Ureter (tissue), 1 donor: ENCODE measurements at regions not wholly inside any gene's neighbourhood (a gene's known extent, or its start where the extent isn't known, plus 50 kb on each side); places are given as distances from the start of the nearest gene placed in this dataset.

ENCODE experiments used
- DNase-seq: peaks from one replicate; pipeline ENCODE4 v3.0.0-alpha.2; 2020; ENCODE audit warnings: low spot score
- donor health status: DM: yes; HTN: yes; CAD: no.

DNA sequence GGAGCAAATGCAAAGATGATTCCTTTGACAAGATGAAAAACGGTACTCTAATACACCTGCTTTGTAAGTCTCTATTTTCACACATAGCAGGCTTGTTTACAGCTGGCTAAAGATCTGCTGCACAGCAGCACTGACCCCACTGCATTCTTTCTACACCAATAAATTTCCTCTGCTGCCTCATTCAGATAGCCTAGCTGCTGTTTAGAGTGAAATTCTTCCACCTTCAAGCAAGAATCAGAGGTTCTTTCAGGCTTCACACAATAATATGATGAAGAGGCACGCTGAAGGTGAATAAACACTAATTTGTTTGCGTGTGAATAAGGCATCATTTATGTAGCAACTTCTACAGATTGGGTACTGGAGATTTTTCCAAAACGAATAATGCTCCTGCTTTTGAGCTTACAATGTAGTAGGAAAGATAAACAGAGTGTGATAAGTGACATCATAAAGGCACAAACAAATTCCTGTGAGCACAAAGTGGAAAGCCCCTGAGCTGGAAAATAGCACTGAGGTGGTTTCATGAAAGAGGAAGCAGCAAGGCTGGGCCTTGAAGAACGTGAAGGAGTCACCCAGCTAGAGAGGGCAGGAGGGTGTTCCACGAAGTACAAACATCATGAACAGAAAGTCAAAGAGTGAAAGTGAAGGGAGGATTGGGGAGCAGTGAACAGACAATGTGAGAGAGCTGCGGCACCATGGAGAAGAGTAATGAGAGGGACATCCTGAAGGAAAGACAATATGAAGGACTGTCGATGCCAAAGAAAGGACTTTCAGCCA lies 543.4 kb downstream of the CD83 start:
- no peak for DNase-seq

- no peak for DNase-seq
Observed at GRCh38 chr6:14661691-14662090, 544.1 kb downstream of the CD83 start.

- DNase-seq, result no peak
Observed at GRCh38 chr6:14664112-14664601, 546.6 kb downstream of the CD83 start.

- DNase-seq, result no peak
Observed at GRCh38 chr6:14664621-14665315, 547.2 kb downstream of the CD83 start.

GRCh38 chr6:14665827-14666724 lies 548.5 kb downstream of the CD83 start:
- no peak for DNase-seq

DNA sequence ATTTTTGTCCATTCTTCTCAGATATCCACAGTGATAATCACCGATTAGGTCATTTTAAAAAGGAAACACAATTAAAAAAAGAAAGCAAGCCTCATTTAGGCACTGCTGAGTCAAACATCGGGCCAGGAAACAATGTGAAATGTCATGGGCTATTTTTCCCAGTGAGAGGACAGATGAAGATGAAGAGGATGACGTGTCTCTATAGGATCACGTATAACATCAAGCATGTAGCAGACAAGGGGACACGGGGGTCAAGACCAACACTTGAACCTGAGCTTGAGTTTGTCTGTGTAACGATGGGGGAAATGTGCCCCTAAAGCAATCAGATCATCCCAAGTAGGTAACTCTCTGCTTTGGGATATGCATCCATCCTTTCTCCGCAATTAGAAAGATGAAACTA lies 553.2 kb downstream of the CD83 start:
- no peak for DNase-seq

DNA sequence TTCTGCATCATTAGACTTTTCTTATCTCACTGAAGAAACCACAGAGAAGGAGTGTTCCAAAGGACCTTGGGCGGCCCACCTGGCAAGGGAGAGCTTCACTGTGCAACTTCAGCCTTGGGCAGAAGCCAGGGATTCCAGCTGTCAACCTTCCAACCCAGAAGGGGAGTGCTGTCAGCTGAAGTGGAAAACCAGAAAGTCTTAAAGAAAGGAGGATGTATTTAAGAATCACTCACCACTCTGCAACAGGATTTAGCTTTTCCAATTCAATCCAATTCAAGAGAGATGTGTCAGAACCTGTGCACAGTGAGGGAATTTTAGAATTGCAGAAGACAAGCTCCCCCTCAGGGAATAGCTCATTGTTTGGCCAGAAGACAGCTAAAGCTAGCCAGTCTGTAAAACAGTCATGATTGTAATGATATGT lies 553.7 kb downstream of the CD83 start:
- DNase-seq, result no peak

- no peak for DNase-seq
Observed at GRCh38 chr6:14671937-14672336, 554.4 kb downstream of the CD83 start.

GRCh38 chr6:14673201-14673600 lies 555.6 kb downstream of the CD83 start:
- DNase-seq, result no peak

DNA sequence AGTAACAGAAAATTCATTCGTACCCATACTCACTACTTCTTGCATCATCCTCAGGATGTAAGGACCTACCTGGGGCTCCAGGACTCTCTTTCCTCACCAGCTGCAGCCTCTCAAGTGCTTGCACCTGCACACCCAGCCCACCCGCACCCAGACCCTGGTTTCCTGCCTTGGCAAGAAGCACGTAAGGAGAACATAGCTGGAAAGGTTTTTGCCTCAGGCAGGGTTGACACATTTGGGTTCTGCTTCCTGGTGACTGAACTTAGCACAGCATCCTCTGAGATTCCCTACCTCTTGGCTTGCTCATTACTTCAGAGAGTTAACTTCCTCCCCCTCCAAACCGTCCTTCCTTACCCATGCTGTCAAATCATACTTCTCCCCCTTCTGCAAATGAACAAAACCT lies 556.9 kb downstream of the CD83 start:
- no peak for DNase-seq

DNA sequence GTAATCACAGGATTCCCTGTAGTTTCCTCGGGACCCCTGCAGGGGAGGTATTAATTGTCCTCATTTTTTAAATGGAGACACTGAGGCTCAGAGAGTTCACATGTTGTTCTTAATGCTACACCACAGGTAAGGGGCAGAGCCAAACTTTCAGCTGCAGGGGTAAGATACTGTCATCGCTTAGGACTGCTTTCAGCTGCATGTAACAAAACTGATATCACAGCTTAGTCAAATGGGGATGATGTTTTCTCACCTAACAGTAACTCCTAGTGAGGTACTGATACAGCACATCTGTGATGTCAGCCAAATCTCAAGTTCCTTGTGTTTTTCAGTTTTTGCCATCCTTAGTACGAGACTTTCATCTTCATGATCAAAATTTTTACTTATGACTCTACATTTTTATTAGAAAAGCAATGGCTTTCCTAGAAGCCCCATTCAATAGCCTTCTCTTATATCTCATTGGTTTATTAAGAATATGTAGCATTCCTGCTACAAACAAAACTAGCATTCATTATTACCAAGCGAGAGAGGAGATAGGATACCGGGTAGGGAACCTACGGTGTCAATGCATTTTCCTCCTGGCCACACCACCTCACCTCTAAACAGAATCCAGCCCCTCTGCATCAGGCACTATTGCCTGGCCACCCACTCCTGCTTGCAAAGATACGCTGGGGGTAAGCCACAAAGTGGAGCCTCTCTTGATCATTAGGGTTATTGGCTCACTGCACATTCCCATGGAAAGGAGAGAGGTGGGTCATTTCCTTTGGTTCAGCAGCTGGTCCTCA lies 557.5 kb downstream of the CD83 start:
- no peak for DNase-seq

DNA sequence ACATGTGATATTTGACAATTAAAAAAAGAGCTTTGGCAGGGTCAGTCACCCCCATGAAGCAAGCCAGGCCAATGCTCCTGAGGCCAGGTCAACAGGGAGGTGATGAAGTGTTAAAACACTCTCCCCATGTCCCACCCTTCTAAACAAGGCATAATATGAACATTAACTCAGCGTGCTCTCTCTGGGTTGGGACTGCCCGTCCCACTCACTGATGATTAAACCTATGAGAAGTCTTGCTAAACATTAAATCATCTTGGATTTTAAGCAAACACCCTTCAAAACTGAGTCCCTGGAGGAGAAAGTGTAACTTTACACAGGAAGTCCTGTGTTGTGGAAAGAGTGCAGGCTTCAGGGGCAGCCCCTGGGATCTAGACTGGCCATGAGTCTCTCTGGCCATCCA lies 558.5 kb downstream of the CD83 start:
- no peak for DNase-seq

DNA sequence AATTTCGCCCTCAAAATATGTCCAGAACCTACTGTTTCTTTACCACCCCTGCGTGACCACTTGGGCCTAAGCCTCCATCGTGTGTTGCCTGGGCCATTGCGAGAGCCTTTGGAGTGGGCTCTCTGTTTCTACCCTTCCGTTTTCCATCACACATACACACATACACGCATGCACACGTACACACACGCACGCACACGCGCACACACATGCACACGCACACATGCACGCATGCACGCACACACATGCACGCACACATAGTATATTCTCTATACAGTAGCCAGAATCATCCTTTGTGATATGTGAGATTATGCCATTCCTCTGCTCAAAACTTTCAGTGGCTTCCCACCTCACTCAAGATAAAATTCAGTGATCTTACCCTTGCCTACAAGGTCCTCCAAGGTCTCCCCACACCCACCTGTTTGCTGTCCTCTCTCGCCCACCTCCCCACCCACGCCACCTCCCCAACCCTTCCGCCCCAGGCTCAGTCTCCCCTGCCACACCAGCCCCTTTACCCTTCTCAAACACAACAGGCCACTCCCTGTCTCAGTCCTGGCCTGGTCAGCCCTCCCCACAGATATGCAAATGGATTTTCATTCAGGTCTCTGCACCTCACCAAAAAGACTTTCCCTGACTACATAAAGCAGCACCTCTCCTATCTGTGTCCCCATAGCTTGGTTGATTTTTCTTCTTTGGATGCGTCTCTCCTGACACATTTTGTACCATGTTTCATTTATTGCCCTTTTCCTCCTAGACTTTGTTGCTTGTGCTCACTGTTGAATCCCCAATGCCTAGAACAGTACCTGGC lies 559.6 kb downstream of the CD83 start:
- DNase-seq, result no peak

GRCh38 chr6:14681699-14682487 lies 564.0 kb upstream of the JARID2 start:
- DNase-seq, result no peak

DNA sequence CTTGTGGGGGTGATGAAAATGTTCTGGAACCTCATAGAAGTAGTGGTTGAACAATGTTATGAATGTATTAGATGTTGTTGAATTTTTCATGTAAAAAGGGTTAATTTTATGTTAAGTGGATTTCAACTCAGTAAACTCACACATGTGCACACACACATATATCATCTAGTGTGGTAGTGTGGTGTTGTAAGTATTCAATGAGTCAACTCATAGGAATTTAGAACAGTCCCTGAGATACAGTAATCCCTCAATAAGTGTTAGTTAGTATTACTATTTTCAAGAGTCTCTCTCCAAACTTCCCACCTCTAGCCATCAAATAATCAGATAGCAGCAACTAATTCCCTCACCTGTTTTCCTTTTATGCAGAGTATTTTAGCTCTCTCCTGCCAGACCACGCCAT lies 563.1 kb upstream of the JARID2 start:
- no peak for DNase-seq

GRCh38 chr6:14689639-14690038 lies 556.2 kb upstream of the JARID2 start:
- DNase-seq, result no peak

DNA sequence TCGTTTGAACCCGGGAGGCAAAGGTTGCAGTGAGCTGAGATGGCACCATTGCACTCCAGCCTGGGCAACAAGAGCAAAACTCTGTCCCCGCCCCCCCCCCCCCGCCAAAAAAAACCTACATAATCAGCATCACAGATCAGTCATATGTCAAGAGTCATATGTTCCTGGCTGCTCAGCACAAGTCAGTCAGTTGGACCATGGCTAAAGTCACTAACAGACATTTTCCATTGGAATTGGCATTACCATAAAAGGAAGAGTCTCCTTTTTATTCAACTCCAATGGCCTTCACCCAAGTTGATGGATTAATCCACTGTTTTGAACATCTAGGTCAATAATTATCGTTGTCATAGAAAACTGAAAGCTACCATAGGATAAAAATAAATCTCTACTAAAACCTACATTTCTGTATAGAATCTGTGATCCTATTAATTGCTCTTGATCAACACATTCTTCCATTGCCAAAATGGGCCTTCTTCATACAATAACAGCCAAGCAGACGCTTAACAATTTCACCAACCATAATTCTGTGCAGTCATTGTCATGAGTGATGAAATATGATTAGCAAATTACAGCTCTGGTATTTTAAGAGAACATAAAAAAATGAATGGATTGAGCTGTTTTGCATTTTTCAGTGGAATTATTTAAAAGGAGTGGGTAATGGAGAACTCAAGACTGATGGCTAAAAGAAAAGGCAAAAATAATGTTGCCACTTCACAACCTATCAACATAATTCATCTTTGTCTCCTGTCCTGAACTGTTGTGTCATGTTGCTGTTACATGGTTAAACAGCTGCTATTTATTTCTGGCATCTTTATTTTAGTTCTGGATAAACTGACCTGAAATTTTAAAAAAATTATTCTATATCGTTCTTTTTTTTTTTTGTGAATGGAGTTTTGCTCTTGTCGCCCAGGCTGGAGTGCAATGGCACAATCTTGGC lies 555.5 kb upstream of the JARID2 start:
- no peak for DNase-seq

GRCh38 chr6:14692208-14692607 lies 553.7 kb upstream of the JARID2 start:
- DNase-seq, result no peak
